ENCODE measurements at regions not wholly inside any gene's neighbourhood (a gene's known extent, or its start where the extent isn't known, plus 50 kb on each side); places are given as distances from the start of the nearest gene placed in this dataset.

DNA sequence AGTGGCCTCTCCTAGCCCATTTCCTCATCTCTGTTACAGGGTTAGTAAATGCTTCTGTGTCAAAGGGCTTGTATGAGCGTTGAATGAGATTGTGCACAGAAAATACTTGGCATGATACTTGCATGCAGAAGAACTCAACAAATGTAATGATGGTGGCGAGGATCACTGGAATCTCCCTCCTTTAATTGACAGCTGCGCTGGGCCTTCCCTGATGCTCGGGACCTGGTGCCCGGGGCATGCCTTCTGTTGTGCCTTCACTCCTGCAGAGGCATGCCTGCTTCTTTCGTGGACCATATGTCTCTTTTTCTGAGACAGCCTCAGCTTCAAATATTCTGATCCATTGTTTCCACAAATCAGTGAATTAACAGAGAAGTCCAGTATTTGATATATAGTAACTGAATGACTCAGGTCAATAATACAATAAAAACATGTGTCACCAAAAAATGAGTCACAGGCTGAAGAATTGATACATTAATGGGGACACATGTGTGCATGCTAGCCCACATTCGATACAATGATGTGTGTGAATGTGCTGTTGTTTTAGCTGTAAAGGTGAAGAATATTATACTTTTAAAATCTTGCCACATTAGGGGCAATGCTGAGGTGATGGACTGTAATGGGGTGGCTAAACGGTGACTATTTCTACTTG is 243.3 kb upstream of the TBL1XR1 start:
- no peak overlapping the region for H3K27ac Mint-ChIP-seq
- POLR2A ChIA-PET, result no interaction called here
- H3K4me3 Mint-ChIP-seq, result no peak overlapping the region
- CTCF ChIA-PET, result no interaction called here
- H3K4me1 Mint-ChIP-seq, result no peaks in the 10 kb centered on the region
- no peaks in the 10 kb centered on the region for H3K9me3 Mint-ChIP-seq
- DNase-seq, result no peak
- H3K36me3 Mint-ChIP-seq (ENCODE audit: low read depth), result no peaks in the 10 kb centered on the region
- no peaks in the 10 kb centered on the region for H3K27me3 Mint-ChIP-seq

DNA sequence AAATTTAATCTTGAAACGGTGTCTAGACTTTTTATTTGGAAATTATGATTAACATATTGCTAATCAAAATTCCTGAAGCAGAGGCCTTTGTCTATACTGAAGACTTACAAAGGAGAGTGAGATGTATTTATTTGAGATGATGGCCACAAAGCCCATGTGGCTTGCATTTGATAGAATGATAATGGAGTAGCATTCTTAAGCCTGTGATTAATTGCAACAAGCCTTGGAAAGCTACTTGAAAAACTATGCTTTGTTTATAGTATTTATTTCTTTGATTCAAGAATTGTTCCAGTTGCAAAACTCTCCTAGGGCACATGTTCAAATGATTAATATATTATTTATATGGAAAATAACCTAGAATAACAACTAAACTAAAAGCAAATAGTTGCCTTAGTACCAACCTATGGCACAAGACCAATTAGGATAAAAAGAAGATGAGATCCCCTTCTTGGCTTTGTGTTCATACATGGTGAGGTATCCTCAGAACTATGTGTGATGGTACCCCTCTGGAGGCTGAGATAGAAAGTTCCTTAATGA is 244.1 kb upstream of the TBL1XR1 start:
- no peak for DNase-seq
- Mint-ChIP-seq H3K36me3 (ENCODE audit: low read depth) (no peaks in the 10 kb centered on the region), H3K27me3 (no peaks in the 10 kb centered on the region), H3K4me3 (no peak overlapping the region), H3K27ac (no peak overlapping the region), H3K9me3 (no peaks in the 10 kb centered on the region), H3K4me1 (no peaks in the 10 kb centered on the region)
- CTCF ChIA-PET, result no interaction called here
- POLR2A ChIA-PET, result no interaction called here

DNA sequence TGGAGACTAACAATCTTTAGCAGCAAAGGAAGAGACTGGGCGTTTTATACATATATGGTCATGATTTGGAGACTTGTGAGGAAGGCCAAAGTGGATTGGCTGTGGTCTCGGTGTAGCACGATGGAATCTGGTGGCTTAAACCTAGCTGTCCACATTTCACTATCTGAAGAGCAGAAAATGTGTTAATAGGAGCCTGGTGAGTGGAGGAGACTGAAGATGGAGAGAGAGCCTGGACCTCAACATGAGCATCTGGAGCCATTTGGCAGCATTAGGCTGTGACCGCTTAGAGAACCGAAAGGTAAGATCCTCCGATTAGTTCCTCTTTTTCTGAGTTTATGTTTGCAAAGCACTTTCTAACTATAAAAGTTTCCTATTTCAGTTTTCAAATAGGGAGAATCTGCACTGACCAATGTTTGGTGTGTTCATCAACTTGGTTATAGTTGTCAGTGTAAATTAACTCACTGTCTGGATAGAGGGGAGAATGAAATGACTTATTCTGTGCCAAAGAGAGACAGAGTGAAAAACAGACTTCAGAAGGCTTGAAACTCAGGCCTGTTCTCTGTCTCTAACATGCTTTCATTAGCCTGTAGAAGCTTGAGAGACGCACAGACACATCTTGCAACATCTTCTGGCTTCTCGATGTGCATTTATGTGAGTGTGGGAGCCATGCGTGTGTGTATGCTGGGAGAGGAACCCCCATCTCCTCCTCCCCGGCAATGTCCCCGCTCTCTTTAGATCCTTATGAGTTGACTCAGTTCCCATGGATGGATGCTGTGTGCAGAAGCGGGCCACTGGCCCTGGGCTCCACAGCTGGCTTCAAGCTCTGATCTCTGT is 244.7 kb upstream of the TBL1XR1 start:
- DNase-seq, result no peak
- Mint-ChIP-seq H3K4me1 (no peaks in the 10 kb centered on the region), H3K27ac (no peak overlapping the region), H3K9me3 (no peaks in the 10 kb centered on the region), H3K36me3 (ENCODE audit: low read depth) (no peaks in the 10 kb centered on the region), H3K27me3 (no peaks in the 10 kb centered on the region), H3K4me3 (no peak overlapping the region)
- ChIA-PET CTCF (no interaction called here), POLR2A (no interaction called here)

DNA sequence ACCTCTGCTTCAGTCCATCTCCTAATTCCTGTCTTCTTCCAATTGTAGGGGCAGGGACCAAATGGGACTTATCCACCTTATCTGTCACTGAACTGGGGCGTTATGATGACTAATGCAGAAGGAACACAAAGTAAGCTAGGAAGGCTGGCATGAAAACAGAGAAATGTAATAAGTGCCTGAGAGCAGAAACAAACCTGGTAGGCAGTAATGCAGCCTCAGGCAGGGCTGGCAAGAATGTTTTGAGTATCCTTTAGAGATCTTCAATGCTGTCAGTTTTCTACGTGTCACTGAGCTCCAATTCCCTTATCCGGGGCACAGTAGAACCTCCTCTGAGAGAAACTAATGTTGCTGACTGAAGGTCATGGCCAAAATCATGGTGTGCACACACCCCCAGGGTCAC is 246.2 kb upstream of the TBL1XR1 start:
- no peaks in the 10 kb centered on the region for H3K9me3 Mint-ChIP-seq
- DNase-seq, result no peak
- ChIA-PET POLR2A (interaction anchor here (0.6 kb wide), 1 partner anchor 16 kb away, joined by 3 read pairs; no protein-coding TSS in a partner anchor), CTCF (no interaction called here)
- H3K27ac Mint-ChIP-seq, result no peak overlapping the region
- H3K27me3 Mint-ChIP-seq, result no peaks in the 10 kb centered on the region
- H3K4me3 Mint-ChIP-seq, result no peak overlapping the region
- peaks cover 5% of the 10 kb centered on the region for H3K4me1 Mint-ChIP-seq
- no peaks in the 10 kb centered on the region for H3K36me3 Mint-ChIP-seq (ENCODE audit: low read depth)

DNA sequence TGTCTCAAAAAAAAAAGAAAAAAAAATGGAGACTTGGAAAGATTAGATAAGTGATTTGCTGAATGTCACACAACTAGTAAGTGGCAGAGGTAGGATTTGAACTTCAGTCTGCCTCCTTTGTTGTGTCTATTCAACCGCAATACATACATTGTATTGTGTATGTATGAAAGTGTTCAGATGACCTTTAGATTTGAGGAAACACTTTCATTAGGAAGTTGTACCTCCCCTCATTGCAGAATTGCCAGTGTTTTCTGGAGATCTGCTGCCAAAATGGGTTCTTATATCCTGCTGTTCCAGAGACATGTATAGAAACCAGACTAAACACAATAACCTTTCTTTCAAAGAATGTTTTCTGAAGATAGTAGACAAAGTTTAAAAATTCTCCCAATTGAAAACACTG is 247.4 kb upstream of the TBL1XR1 start:
- POLR2A ChIA-PET, result no interaction called here
- Mint-ChIP-seq H3K27ac (no peak overlapping the region), H3K4me1 (peaks cover 15% of the 10 kb centered on the region), H3K9me3 (no peaks in the 10 kb centered on the region), H3K27me3 (no peaks in the 10 kb centered on the region), H3K36me3 (ENCODE audit: low read depth) (no peaks in the 10 kb centered on the region), H3K4me3 (no peak overlapping the region)
- CTCF ChIA-PET, result no interaction called here
- no peak for DNase-seq

DNA sequence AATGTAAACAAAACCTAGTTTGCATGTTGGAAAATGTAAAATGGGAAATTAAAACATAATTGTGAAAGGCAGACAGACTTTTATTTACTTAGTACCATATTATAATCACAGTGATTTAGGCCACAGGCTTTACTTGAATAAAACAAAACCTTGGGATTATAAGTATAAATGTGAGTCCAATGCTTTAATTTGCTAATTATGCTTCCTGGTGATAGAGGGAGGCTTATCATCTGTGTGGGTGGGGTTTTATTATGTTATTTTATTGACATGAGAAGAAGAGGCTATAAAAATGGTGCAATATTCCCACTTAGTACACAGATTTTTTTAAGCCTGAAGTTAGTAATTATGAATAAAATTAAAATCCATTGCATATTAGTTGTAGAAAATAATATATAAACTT is 248.3 kb upstream of the TBL1XR1 start:
- H3K4me1 Mint-ChIP-seq, result peaks cover 16% of the 10 kb centered on the region
- no peak overlapping the region for H3K27ac Mint-ChIP-seq
- H3K4me3 Mint-ChIP-seq, result no peak overlapping the region
- no peaks in the 10 kb centered on the region for H3K9me3 Mint-ChIP-seq
- POLR2A ChIA-PET, result no interaction called here
- no peaks in the 10 kb centered on the region for H3K27me3 Mint-ChIP-seq
- no peaks in the 10 kb centered on the region for H3K36me3 Mint-ChIP-seq (ENCODE audit: low read depth)
- DNase-seq, result no peak
- CTCF ChIA-PET, result no interaction called here

DNA sequence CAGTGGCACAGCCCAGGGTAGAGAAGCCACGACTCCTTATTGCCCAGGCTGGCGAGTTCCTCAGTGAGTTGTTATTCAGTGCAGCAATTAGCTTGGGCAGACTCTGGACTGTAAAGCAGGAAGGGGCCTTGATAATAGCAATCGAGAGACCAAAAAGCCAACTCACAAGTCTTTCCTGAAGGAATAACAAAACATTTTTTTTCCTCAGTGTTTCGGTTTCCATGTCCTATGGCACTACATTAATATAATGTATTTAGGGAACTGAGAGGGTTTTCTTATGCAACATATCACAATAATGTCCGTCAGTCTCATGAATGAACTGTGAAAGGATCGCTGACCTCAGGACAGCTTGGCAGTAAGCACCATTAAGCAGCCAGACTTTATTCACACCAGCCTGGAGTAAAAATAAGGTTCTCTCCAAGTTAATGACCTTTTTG is 248.9 kb upstream of the TBL1XR1 start:
- no peak for DNase-seq
- H3K27ac Mint-ChIP-seq, result no peak overlapping the region
- H3K9me3 Mint-ChIP-seq, result no peaks in the 10 kb centered on the region
- H3K4me3 Mint-ChIP-seq, result no peak overlapping the region
- CTCF ChIA-PET, result no interaction called here
- H3K27me3 Mint-ChIP-seq, result no peaks in the 10 kb centered on the region
- POLR2A ChIA-PET, result no interaction called here
- H3K4me1 Mint-ChIP-seq, result peaks cover 16% of the 10 kb centered on the region
- no peaks in the 10 kb centered on the region for H3K36me3 Mint-ChIP-seq (ENCODE audit: low read depth)

DNA sequence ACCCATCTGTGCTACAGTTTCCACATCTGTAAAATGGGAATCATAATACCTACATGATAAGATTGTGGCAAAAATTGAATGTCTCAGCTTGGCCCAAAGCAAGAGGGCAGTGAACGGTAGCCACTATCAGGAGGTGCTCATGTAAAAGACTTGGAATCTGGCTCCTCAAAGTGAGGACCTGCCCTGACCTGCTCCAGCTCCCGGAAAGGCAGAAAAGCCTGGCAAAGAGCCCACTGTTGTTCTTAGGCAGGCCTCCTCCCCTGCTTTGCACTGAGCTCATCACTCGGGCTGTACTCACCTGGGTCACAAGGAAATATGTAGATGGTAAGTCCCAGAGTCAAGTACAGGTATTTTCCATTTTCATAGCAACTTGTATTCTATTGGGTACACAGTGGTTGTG is 250.7 kb upstream of the TBL1XR1 start:
- no peaks in the 10 kb centered on the region for H3K9me3 Mint-ChIP-seq
- ChIA-PET POLR2A (interaction anchor here (1.2 to 1.5 kb wide), 2 partner anchors 10 to 251 kb away, joined by 3 read pairs; partner anchors contain the start of gene TBL1XR1), CTCF (interaction anchor here (0.6 to 1.4 kb wide), 5 partner anchors 12 to 102 kb away, joined by 3 to 7 read pairs (median 4); no protein-coding TSS in a partner anchor)
- H3K4me1 Mint-ChIP-seq, result peaks cover 16% of the 10 kb centered on the region
- no peaks in the 10 kb centered on the region for H3K27me3 Mint-ChIP-seq
- no peak overlapping the region for H3K27ac Mint-ChIP-seq
- no peak for DNase-seq
- H3K36me3 Mint-ChIP-seq (ENCODE audit: low read depth), result no peaks in the 10 kb centered on the region
- no peak overlapping the region for H3K4me3 Mint-ChIP-seq

DNA sequence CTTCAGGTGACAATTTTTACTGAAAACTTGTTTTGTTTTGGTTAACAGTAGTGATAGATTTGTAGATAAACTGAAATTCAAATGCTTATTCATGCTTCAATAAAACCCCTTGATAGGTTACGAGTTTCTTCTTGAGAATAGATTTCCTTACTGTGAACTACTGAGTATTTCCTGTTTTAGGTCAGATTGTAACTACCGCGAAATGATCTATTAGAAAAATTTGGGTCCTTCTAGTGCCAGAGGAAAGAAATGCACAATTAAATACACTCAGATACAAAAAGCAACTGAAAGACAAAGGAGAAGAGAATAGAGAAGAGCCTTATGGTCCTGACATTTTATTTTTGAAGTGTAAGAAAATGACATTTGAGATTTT is 251.7 kb upstream of the TBL1XR1 start:
- no peaks in the 10 kb centered on the region for H3K36me3 Mint-ChIP-seq (ENCODE audit: low read depth)
- H3K27ac Mint-ChIP-seq, result peak overlapping the region; percentile 7
- H3K27me3 Mint-ChIP-seq, result no peaks in the 10 kb centered on the region
- peaks cover 16% of the 10 kb centered on the region for H3K4me1 Mint-ChIP-seq
- POLR2A ChIA-PET, result interaction anchor here (1.5 kb wide), 2 partner anchors 11 to 22 kb away, joined by 3 to 9 read pairs; no protein-coding TSS in a partner anchor
- CTCF ChIA-PET, result interaction anchor here (1.2 to 1.4 kb wide), 3 partner anchors 13 to 88 kb away, joined by 3 to 7 read pairs (median 4); no protein-coding TSS in a partner anchor
- H3K9me3 Mint-ChIP-seq, result no peaks in the 10 kb centered on the region
- H3K4me3 Mint-ChIP-seq, result no peak overlapping the region
- no peak for DNase-seq

DNA sequence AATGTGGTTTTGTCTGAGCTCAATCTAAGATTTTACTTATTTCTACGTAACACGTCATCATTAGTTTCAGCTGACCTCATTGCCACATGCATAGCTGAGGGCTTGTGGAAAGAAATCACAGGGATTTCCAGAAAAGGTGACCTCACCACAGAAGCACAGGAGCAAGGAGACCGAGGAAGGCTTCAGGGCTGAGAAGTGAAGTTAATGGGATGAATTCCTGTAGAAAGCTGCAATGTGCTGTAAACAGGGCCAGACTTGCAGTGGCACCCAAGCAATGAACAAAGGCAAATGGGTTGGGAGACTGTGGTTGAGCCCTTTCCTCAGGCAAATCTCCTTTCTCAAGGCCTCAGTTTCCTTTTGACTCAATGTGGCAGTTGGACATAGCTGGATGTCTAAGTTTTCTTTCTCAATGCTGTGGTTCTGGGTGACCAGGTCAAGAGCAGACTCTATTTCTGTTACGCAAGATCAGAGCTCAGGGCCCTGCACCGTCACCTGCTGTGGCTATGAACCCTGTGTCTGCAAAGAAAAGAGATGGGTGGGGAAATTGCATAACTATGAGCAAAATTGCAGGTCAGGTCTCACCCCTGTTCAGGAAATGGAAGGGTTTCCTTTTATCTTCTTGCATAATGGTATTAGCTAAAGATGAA is 252.2 kb upstream of the TBL1XR1 start:
- Mint-ChIP-seq H3K9me3 (no peaks in the 10 kb centered on the region), H3K4me1 (peaks cover 16% of the 10 kb centered on the region)
- POLR2A ChIA-PET, result interaction anchor here (1.5 kb wide), 2 partner anchors 12 to 22 kb away, joined by 3 to 9 read pairs; no protein-coding TSS in a partner anchor

DNA sequence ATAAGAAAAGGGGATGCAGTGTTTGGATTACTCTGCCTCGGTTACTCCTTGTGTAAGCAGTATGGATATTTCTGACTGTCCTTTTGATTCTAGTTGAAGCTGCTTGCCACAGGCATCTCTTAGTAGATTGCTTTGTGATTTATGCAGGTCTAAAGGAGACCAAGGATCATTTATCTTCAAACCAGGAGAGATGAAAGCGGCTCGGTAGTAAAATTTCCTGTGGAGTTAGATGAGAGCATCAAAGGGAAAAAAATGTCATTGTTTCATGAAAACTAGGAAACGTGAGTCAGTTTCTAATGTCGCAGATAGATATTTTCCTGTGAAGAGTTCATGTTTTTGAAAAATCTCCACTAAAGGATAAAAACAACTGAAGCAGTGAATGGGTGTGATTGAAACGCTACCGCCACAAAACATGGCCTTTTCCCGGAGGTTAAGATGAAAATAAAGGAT is 254.0 kb upstream of the TBL1XR1 start:
- H3K27me3 Mint-ChIP-seq, result no peaks in the 10 kb centered on the region

More for the DNA sequence above, 252.2 kb upstream of the TBL1XR1 start:
- H3K36me3 Mint-ChIP-seq (ENCODE audit: low read depth), result no peaks in the 10 kb centered on the region
- H3K27ac Mint-ChIP-seq, result peak overlapping the region; percentile 7
- CTCF ChIA-PET, result interaction anchor here (1.4 kb wide), 1 partner anchor 14 kb away, joined by 4 read pairs; no protein-coding TSS in a partner anchor
- DNase-seq, result no peak
- H3K27me3 Mint-ChIP-seq, result no peaks in the 10 kb centered on the region
- no peak overlapping the region for H3K4me3 Mint-ChIP-seq

DNA sequence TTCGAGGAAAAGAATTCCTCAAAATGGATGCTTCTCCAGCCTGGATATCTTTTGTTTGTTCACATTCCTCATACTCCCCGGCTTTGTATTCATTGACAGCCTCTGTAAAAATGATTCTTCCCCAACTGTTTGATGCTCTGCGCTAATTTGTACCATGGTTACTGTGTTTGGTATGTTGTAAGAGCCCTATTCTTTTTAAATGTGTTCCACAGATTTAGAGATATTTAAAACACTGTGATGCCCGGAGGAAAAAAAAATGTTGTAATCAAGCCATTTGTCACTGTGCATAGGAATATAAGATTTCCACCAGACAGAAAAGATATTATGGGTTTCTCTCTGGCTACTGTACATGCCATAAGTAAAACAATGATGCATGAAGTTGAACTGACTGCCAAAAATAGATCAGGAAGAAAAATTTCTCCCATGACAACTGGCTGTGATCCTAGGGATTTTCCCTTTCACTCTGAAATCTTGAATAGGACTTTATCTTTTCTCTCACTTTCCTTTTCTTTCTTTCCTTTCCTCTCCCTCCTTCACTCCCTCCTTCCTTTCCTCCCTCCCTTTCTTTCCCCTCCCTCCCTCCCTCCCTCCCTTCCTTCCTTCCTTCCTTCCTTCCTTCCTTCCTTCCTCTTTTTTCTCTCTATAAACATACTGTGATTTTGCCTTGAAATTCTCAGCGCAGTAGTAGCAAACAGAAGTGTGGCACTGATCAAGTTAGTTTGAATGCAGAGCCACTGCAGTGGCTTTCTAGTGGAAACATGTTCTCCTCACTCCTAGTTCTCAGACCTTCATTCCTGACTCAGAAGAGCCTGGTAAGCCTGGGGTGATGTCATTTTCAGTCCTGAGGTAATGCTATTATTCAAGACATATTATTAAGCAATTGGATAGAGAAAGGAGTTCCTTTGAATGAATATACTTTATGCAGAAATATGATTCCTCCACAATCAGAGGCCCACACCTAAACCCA is 254.9 kb upstream of the TBL1XR1 start:
- no peak overlapping the region for H3K27ac Mint-ChIP-seq
- H3K36me3 Mint-ChIP-seq (ENCODE audit: low read depth), result no peaks in the 10 kb centered on the region
- H3K9me3 Mint-ChIP-seq, result peaks cover 4% of the 10 kb centered on the region
- no peak overlapping the region for H3K4me3 Mint-ChIP-seq
- peaks cover 16% of the 10 kb centered on the region for H3K4me1 Mint-ChIP-seq
- ChIA-PET POLR2A (no interaction called here), CTCF (no interaction called here)
- no peaks in the 10 kb centered on the region for H3K27me3 Mint-ChIP-seq
- no peak for DNase-seq

More for the DNA sequence above, 254.0 kb upstream of the TBL1XR1 start:
- peaks cover 4% of the 10 kb centered on the region for H3K9me3 Mint-ChIP-seq
- CTCF ChIA-PET, result no interaction called here
- no peak overlapping the region for H3K27ac Mint-ChIP-seq
- H3K4me3 Mint-ChIP-seq, result no peak overlapping the region
- peaks cover 16% of the 10 kb centered on the region for H3K4me1 Mint-ChIP-seq
- POLR2A ChIA-PET, result no interaction called here
- H3K36me3 Mint-ChIP-seq (ENCODE audit: low read depth), result no peaks in the 10 kb centered on the region
- DNase-seq, result no peak
